ENCODE measurements at regions not wholly inside any gene's neighbourhood (a gene's known extent, or its start where the extent isn't known, plus 50 kb on each side); places are given as distances from the start of the nearest gene placed in this dataset.

- Mint-ChIP-seq H3K36me3 (peaks cover 0 to 13% (median 1%) of the 10 kb centered on the region in 5 donors), H3K27me3 (peaks cover 9 to 58% (median 28%) of the 10 kb centered on the region in 5 donors), H3K4me3 (no peak overlapping the region), H3K27ac (no peak overlapping the region), H3K9me3 (peaks cover 8 to 35% (median 16%) of the 10 kb centered on the region in 11 donors), H3K4me1 (peaks cover 0 to 2% (median 0%) of the 10 kb centered on the region in 7 donors)
- POLR2A ChIA-PET, result no interaction called here
- DNase-seq (no peak), ATAC-seq (no peak)
- intact Hi-C loops (cut with micrococcal nuclease), result no loop called here
- H3K9me3 ChIP-seq (ENCODE audit: control insufficient read depth in 2 of 3, low read length in 3 of 3), result peaks cover 0 to 8% (median 0%) of the 10 kb centered on the region in 3 experiments
- no peaks in the 10 kb centered on the region for H3K27me3 ChIP-seq (ENCODE audit: control insufficient read depth in 2 of 2, insufficient read depth in 2 of 2, low read length in 2 of 2)
- CTCF ChIA-PET, result no interaction called here
- no peak overlapping the region for H3K27ac ChIP-seq (ENCODE audit: low read depth, low read length)
- H3K4me1 ChIP-seq (ENCODE audit: control insufficient read depth in 2 of 2, insufficient read depth in 2 of 2, low read length in 2 of 2), result no peaks in the 10 kb centered on the region
- H3K36me3 ChIP-seq (ENCODE audit: control insufficient read depth in 2 of 3, insufficient read depth in 3 of 3, low read length in 3 of 3), result no peaks in the 10 kb centered on the region
- no peak overlapping the region for H3K4me3 ChIP-seq (ENCODE audit: low read length)
Observed at GRCh38 chr6:916131-916530, 223.2 kb upstream of the EXOC2 start.

DNA sequence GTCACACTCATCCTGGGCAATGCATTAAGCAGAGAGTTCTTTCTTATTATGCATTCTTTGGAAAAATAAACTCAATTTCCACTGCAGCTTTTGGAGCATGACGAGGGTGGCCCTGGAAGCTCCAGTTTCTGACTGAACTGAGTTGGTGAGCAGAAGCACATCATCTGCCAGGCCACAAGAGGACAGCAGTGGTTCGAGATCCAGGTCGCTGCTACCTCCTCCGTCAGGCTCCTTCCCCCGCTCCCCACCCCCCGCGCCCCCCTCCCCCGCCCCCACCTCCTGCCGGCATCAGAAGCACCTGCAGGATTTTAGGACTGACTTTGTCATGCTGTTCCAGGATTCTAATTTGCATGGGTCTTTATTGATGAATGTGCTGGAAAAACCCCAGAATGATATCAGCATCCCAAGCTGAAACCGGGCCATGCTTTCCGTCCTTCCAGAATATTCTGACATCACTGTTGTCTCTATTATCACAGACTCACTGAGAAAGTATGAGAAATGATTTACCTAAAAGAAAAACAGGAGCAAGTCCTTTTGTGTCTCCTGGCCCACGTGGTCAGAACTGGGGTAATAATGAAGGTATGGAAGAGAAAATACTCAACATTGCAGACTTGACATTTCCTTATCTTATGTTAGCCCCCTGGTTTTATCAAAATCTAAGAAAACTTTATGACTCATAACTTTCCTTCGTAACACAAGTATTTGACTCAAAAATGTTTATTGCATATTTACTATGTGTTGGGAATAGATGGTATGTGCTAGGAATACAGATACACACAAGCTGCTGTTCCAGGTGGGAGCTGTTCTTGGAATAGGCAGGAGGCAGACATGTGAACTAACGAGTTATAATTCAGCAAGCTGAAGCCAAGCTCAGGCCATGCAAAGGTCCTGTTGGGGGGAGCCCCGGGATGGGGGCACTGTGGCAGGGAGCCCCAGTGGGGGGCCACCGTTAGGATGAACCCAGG, 220.2 kb upstream of the EXOC2 start:
- H3K27ac ChIP-seq (ENCODE audit: low read depth, low read length), result no peak overlapping the region
- no peaks in the 10 kb centered on the region for H3K27me3 ChIP-seq (ENCODE audit: control insufficient read depth in 2 of 2, insufficient read depth in 2 of 2, low read length in 2 of 2)
- intact Hi-C loops (cut with micrococcal nuclease), result no loop called here
- no peak for ATAC-seq
- H3K36me3 ChIP-seq (ENCODE audit: control insufficient read depth in 2 of 3, insufficient read depth in 3 of 3, low read length in 3 of 3), result no peaks in the 10 kb centered on the region
- H3K36me3 Mint-ChIP-seq, result peaks cover 0 to 6% (median 0%) of the 10 kb centered on the region in 5 donors
- H3K4me3 Mint-ChIP-seq, result no peak overlapping the region
- H3K27ac Mint-ChIP-seq, result no peak overlapping the region
- no peaks in the 10 kb centered on the region for H3K9me3 ChIP-seq (ENCODE audit: control insufficient read depth in 2 of 3, low read length in 3 of 3)
- CTCF ChIA-PET, result no interaction called here
- no peaks in the 10 kb centered on the region for H3K4me1 ChIP-seq (ENCODE audit: control insufficient read depth in 2 of 2, insufficient read depth in 2 of 2, low read length in 2 of 2)
- no peak for DNase-seq
- POLR2A ChIA-PET, result no interaction called here
- H3K4me1 Mint-ChIP-seq, result peaks cover 0 to 2% (median 0%) of the 10 kb centered on the region in 7 donors
- H3K4me3 ChIP-seq (ENCODE audit: low read length), result no peak overlapping the region
- H3K27me3 Mint-ChIP-seq, result peaks cover 9 to 57% (median 27%) of the 10 kb centered on the region in 5 donors
- peaks cover 0 to 14% (median 7%) of the 10 kb centered on the region in 11 donors for H3K9me3 Mint-ChIP-seq

- peaks cover 5 to 26% (median 18%) of the 10 kb centered on the region in 5 donors for H3K27me3 Mint-ChIP-seq
- no peak for ATAC-seq
- no peaks in the 10 kb centered on the region for H3K4me1 ChIP-seq (ENCODE audit: control insufficient read depth in 2 of 2, insufficient read depth in 2 of 2, low read length in 2 of 2)
- no peaks in the 10 kb centered on the region for H3K36me3 Mint-ChIP-seq
- ChIA-PET CTCF (no interaction called here), POLR2A (no interaction called here)
- H3K9me3 Mint-ChIP-seq, result no peaks in the 10 kb centered on the region
- no peaks in the 10 kb centered on the region for H3K27me3 ChIP-seq (ENCODE audit: control insufficient read depth in 2 of 2, insufficient read depth in 2 of 2, low read length in 2 of 2)
- no peak overlapping the region for H3K27ac Mint-ChIP-seq
- H3K9me3 ChIP-seq (ENCODE audit: control insufficient read depth in 2 of 3, low read length in 3 of 3), result no peaks in the 10 kb centered on the region
- DNase-seq, result no peak
- no peak overlapping the region for H3K27ac ChIP-seq (ENCODE audit: low read depth, low read length)
- no peak overlapping the region for H3K4me3 Mint-ChIP-seq
- intact Hi-C loops (cut with micrococcal nuclease), result no loop called here
- H3K4me1 Mint-ChIP-seq, result no peaks in the 10 kb centered on the region
- H3K36me3 ChIP-seq (ENCODE audit: control insufficient read depth in 2 of 3, insufficient read depth in 3 of 3, low read length in 3 of 3), result no peaks in the 10 kb centered on the region
- H3K4me3 ChIP-seq (ENCODE audit: low read length), result no peak overlapping the region
Observed at GRCh38 chr6:907928-908327, 215.0 kb upstream of the EXOC2 start.

DNA sequence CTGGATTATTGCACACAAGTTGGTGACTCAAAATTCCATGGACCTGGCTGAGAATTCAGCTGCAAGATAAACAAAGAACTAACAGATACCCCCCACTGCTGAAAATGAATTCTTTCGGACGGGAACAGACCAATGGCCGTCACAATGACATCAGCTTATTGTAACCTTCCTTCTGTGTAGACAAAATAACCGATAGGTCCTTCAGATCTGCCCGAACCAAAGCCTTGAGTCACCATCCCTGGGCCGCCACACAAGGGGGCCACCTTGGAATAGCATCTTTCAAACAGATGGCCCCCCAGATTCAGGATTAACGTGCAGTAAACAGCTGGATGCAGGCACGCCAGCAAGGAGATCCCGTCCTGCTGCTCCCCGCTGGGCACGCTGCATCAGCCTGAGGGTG, 214.0 kb upstream of the EXOC2 start:
- Mint-ChIP-seq H3K27me3 (peaks cover 2 to 24% (median 17%) of the 10 kb centered on the region in 5 donors), H3K9me3 (no peaks in the 10 kb centered on the region), H3K36me3 (no peaks in the 10 kb centered on the region), H3K4me3 (no peak overlapping the region), H3K27ac (no peak overlapping the region), H3K4me1 (no peaks in the 10 kb centered on the region)
- Histone ChIP-seq H3K27me3 (ENCODE audit: control insufficient read depth in 2 of 2, insufficient read depth in 2 of 2, low read length in 2 of 2) (no peaks in the 10 kb centered on the region), H3K9me3 (ENCODE audit: control insufficient read depth in 2 of 3, low read length in 3 of 3) (no peaks in the 10 kb centered on the region), H3K4me3 (ENCODE audit: low read length) (no peak overlapping the region), H3K4me1 (ENCODE audit: control insufficient read depth in 2 of 2, insufficient read depth in 2 of 2, low read length in 2 of 2) (no peaks in the 10 kb centered on the region), H3K36me3 (ENCODE audit: control insufficient read depth in 2 of 3, insufficient read depth in 3 of 3, low read length in 3 of 3) (no peaks in the 10 kb centered on the region), H3K27ac (ENCODE audit: low read depth, low read length) (no peak overlapping the region)
- ChIA-PET POLR2A (no interaction called here), CTCF (no interaction called here)
- intact Hi-C loops (cut with micrococcal nuclease), result no loop called here
- ATAC-seq, result no peak
- DNase-seq, result no peak

DNA sequence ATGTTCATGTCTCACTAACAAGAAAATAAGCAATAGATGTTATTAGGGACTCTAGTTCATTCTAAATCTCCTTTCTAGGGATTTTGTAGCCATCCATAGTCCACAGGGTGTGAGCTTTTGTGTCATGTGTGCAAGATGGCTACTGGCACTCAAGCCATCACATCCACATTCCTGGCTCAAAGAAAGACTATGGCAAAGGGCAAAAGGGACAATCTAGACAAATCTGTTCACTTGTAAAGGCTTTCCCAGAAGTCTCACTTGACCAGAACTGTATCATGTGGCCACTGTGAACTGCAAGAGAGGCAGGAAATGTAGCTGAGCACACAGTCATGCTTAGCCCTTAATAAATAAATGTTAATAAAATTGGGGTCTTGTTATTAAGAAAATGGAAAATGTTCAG, 212.6 kb upstream of the EXOC2 start:
- no peak for ATAC-seq
- Histone ChIP-seq H3K27ac (ENCODE audit: low read depth, low read length) (no peak overlapping the region), H3K27me3 (ENCODE audit: control insufficient read depth in 2 of 2, insufficient read depth in 2 of 2, low read length in 2 of 2) (no peaks in the 10 kb centered on the region), H3K4me3 (ENCODE audit: low read length) (no peak overlapping the region), H3K9me3 (ENCODE audit: control insufficient read depth in 2 of 3, low read length in 3 of 3) (no peaks in the 10 kb centered on the region), H3K36me3 (ENCODE audit: control insufficient read depth in 2 of 3, insufficient read depth in 3 of 3, low read length in 3 of 3) (no peaks in the 10 kb centered on the region), H3K4me1 (ENCODE audit: control insufficient read depth in 2 of 2, insufficient read depth in 2 of 2, low read length in 2 of 2) (no peaks in the 10 kb centered on the region)
- peaks cover 2 to 19% (median 12%) of the 10 kb centered on the region in 5 donors for H3K27me3 Mint-ChIP-seq
- DNase-seq, result no peak
- H3K4me3 Mint-ChIP-seq, result no peak overlapping the region
- CTCF ChIA-PET, result no interaction called here
- no peaks in the 10 kb centered on the region for H3K4me1 Mint-ChIP-seq
- no peak overlapping the region for H3K27ac Mint-ChIP-seq
- no peaks in the 10 kb centered on the region for H3K9me3 Mint-ChIP-seq
- intact Hi-C loops (cut with micrococcal nuclease), result no loop called here
- POLR2A ChIA-PET, result no interaction called here
- no peaks in the 10 kb centered on the region for H3K36me3 Mint-ChIP-seq

DNA sequence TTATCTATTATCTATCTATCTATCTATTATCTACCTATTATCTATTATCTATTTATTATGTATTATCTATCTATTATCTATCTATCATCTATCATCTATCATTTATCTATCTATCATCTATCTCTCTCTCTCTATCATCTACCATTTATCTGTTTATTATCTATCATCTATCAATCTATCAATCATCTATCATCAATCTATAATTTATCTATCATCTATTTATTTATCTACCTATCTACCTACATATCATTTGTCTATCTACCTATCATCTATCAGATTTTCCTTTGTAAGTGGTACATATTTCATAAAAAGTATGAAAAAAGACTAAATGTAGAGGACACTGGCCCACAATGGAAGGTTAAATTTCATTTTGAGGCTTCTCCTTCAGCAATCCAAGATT, 212.1 kb upstream of the EXOC2 start:
- no peaks in the 10 kb centered on the region for H3K27me3 ChIP-seq (ENCODE audit: control insufficient read depth in 2 of 2, insufficient read depth in 2 of 2, low read length in 2 of 2)
- H3K36me3 ChIP-seq (ENCODE audit: control insufficient read depth in 2 of 3, insufficient read depth in 3 of 3, low read length in 3 of 3), result no peaks in the 10 kb centered on the region
- no peak overlapping the region for H3K4me3 ChIP-seq (ENCODE audit: low read length)
- H3K9me3 ChIP-seq (ENCODE audit: control insufficient read depth in 2 of 3, low read length in 3 of 3), result no peaks in the 10 kb centered on the region
- Mint-ChIP-seq H3K4me3 (no peak overlapping the region), H3K27ac (no peak overlapping the region), H3K36me3 (no peaks in the 10 kb centered on the region), H3K27me3 (peaks cover 2 to 24% (median 15%) of the 10 kb centered on the region in 5 donors), H3K9me3 (no peaks in the 10 kb centered on the region), H3K4me1 (no peaks in the 10 kb centered on the region)
- ATAC-seq (no peak), DNase-seq (no peak)
- ChIA-PET CTCF (no interaction called here), POLR2A (no interaction called here)
- no peak overlapping the region for H3K27ac ChIP-seq (ENCODE audit: low read depth, low read length)
- intact Hi-C loops (cut with micrococcal nuclease), result no loop called here
- H3K4me1 ChIP-seq (ENCODE audit: control insufficient read depth in 2 of 2, insufficient read depth in 2 of 2, low read length in 2 of 2), result no peaks in the 10 kb centered on the region

- ChIA-PET CTCF (no interaction called here), POLR2A (no interaction called here)
- Mint-ChIP-seq H3K9me3 (peaks cover 0 to 1% (median 0%) of the 10 kb centered on the region in 11 donors), H3K27ac (no peak overlapping the region), H3K4me3 (no peak overlapping the region), H3K4me1 (no peaks in the 10 kb centered on the region), H3K36me3 (no peaks in the 10 kb centered on the region), H3K27me3 (peaks cover 5 to 34% (median 19%) of the 10 kb centered on the region in 5 donors)
- Histone ChIP-seq H3K4me1 (ENCODE audit: control insufficient read depth in 2 of 2, insufficient read depth in 2 of 2, low read length in 2 of 2) (no peaks in the 10 kb centered on the region), H3K27me3 (ENCODE audit: control insufficient read depth in 2 of 2, insufficient read depth in 2 of 2, low read length in 2 of 2) (no peaks in the 10 kb centered on the region), H3K4me3 (ENCODE audit: low read length) (no peak overlapping the region), H3K9me3 (ENCODE audit: control insufficient read depth in 2 of 3, low read length in 3 of 3) (no peaks in the 10 kb centered on the region), H3K27ac (ENCODE audit: low read depth, low read length) (no peak overlapping the region), H3K36me3 (ENCODE audit: control insufficient read depth in 2 of 3, insufficient read depth in 3 of 3, low read length in 3 of 3) (no peaks in the 10 kb centered on the region)
- intact Hi-C loops (cut with micrococcal nuclease), result no loop called here
- ATAC-seq (no peak), DNase-seq (no peak)
Observed at GRCh38 chr6:903761-904160, 210.8 kb upstream of the EXOC2 start.
